Activated T-cell treated with anti-CD3 and anti-CD28 coated beads, Interleukin-2, amount 50 U/mL, for 24 hours (primary cell): ENCODE measurements at regions not wholly inside any gene's neighbourhood (a gene's known extent, or its start where the extent isn't known, plus 50 kb on each side); places are given as distances from the start of the nearest gene placed in this dataset.
"Not testable (repeated sequence)": the region's sequence is repeated elsewhere in the genome, so short reads cannot be mapped to it uniquely, and the experiment has no call there.

Experiments
- DNase-seq: peaks from one replicate; pipeline ENCODE4 v3.0.0-alpha.2; 2020
- H3K27ac Mint-ChIP-seq: 2 replicates; pipeline ENCODE4 v1.8.0; 2020; ENCODE audit warnings: mild to moderate bottlenecking, mixed read lengths
- H3K27me3 Mint-ChIP-seq: 2 replicates; pipeline ENCODE4 v1.8.0; 2020; ENCODE audit warnings: mixed read lengths
- H3K36me3 Mint-ChIP-seq: 2 replicates; pipeline ENCODE4 v1.8.0; 2020; ENCODE audit warnings: low read depth, mixed read lengths
- H3K4me1 Mint-ChIP-seq: 2 replicates; pipeline ENCODE4 v1.8.0; 2020; ENCODE audit warnings: low read depth, mixed read lengths
- H3K4me3 Mint-ChIP-seq: 2 replicates; pipeline ENCODE4 v1.8.0; 2020; ENCODE audit warnings: mild to moderate bottlenecking, moderate library complexity, mixed read lengths
- H3K9me3 Mint-ChIP-seq: 2 replicates; pipeline ENCODE4 v1.8.0; 2020; ENCODE audit warnings: mixed read lengths

DNA sequence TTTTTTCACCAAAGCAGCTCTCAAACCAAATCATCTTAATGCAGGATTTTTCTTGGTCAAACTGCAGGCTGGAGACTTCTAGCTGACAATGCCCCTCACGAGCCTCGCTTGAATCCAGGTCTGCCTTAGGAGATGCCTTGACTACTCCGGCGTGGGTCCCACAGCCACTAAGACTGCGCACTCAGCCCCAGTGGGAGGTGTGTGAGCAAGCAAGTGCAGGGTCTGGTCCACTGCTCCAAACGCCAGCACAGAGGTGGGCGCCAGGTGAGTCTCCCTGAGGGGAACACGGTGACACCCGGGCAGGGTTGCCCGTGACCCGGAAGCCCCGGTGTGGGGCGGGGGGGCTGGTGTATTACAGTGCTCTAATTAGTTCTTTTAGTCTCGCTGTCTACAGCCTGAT lies 838.3 kb downstream of the NLGN4X start:
- Mint-ChIP-seq H3K36me3 (no peaks in the 10 kb centered on the region), H3K27ac (no peak overlapping the region), H3K4me3 (no peak overlapping the region), H3K27me3 (no peaks in the 10 kb centered on the region), H3K9me3 (peaks cover 12% of the 10 kb centered on the region), H3K4me1 (no peaks in the 10 kb centered on the region)
- no peak for DNase-seq

DNA sequence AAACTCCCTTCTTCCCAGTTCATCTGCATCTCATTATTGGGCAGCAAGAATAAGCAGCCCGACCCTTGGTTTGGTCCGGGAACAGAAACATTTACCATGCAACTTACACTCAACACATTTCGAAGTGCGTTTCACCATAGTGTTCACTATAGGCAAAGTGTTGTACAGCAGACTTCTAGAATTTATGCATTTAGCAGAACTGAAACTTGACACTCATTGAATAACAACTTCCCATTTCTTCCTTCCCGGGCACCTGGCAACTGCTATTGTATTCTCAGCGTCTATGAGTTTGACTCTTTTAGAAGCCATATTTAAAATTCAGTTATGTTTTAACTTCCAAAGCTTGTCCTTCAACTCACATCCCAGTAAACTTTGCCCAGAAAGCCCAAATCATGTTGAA lies 840.6 kb downstream of the NLGN4X start:
- Mint-ChIP-seq H3K4me3 (no peak overlapping the region), H3K27ac (no peak overlapping the region), H3K4me1 (no peaks in the 10 kb centered on the region), H3K36me3 (no peaks in the 10 kb centered on the region), H3K27me3 (no peaks in the 10 kb centered on the region), H3K9me3 (peaks cover 10% of the 10 kb centered on the region)
- DNase-seq: no peak

GRCh38 chrX:5380426-5380825 lies 848.2 kb downstream of the NLGN4X start:
- H3K27me3 Mint-ChIP-seq: no peaks in the 10 kb centered on the region
- no peaks in the 10 kb centered on the region for H3K4me1 Mint-ChIP-seq
- no peak overlapping the region for H3K27ac Mint-ChIP-seq
- DNase-seq: no peak
- H3K4me3 Mint-ChIP-seq: no peak overlapping the region
- H3K36me3 Mint-ChIP-seq: no peaks in the 10 kb centered on the region
- peaks cover 12% of the 10 kb centered on the region for H3K9me3 Mint-ChIP-seq

DNA sequence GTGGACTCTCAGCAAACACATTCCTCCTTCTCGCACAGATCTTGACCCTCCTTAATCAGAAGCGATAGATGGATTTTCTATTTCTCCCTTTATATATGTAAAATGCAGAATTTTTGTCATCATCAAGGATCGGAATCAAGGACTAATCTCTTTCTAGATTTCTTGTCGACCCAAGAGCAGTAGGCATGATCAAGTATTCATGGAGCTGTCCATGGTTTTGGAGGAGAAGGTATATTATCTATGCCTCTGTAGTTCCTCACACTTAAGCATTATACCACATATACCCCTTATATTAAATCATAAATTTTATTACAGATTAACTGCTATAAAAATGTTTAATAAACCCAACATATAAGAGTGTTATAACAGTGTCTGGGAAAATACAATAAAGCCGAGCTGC lies 886.8 kb downstream of the NLGN4X start:
- Mint-ChIP-seq H3K27ac (no peak overlapping the region), H3K9me3 (peaks cover 7% of the 10 kb centered on the region), H3K4me3 (no peak overlapping the region), H3K4me1 (no peaks in the 10 kb centered on the region), H3K27me3 (no peaks in the 10 kb centered on the region), H3K36me3 (no peaks in the 10 kb centered on the region)
- DNase-seq: no peak

GRCh38 chrX:5337160-5337559 lies 891.5 kb downstream of the NLGN4X start:
- DNase-seq: no peak
- Mint-ChIP-seq H3K36me3 (no peaks in the 10 kb centered on the region), H3K9me3 (peaks cover 21% of the 10 kb centered on the region), H3K27me3 (no peaks in the 10 kb centered on the region), H3K4me3 (no peak overlapping the region), H3K27ac (no peak overlapping the region), H3K4me1 (no peaks in the 10 kb centered on the region)

- no peaks in the 10 kb centered on the region for H3K27me3 Mint-ChIP-seq
- H3K4me1 Mint-ChIP-seq: no peaks in the 10 kb centered on the region
Measured at GRCh38 chrX:5324546-5324945, 904.1 kb downstream of the NLGN4X start.

DNA sequence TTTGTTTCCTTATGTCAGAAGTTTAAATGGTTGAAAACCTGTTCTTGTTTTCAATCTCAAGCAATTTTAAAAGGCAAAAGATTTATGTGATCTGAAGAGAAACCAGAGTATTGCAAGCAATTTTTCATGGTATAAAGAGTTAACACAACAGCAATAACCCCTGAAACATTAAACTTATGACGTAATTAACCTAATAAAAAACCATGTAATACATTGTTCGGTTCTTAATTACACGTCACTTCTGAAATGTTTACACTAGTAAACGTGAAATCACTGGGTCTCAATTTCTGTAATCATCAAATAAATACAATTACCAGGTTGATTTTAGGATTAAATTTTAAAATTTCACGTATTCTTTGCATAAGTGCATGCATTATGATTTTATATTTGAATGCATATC lies 914.5 kb downstream of the NLGN4X start:
- H3K4me3 Mint-ChIP-seq: no peak overlapping the region
- DNase-seq: no peak
- no peaks in the 10 kb centered on the region for H3K36me3 Mint-ChIP-seq
- H3K4me1 Mint-ChIP-seq: no peaks in the 10 kb centered on the region
- H3K9me3 Mint-ChIP-seq: peaks cover 6% of the 10 kb centered on the region
- no peak overlapping the region for H3K27ac Mint-ChIP-seq
- H3K27me3 Mint-ChIP-seq: no peaks in the 10 kb centered on the region

More at GRCh38 chrX:5324546-5324945, 904.1 kb downstream of the NLGN4X start:
- no peak overlapping the region for H3K4me3 Mint-ChIP-seq
- H3K27ac Mint-ChIP-seq: no peak overlapping the region
- peaks cover 4% of the 10 kb centered on the region for H3K9me3 Mint-ChIP-seq
- no peaks in the 10 kb centered on the region for H3K36me3 Mint-ChIP-seq
- DNase-seq: no peak

DNA sequence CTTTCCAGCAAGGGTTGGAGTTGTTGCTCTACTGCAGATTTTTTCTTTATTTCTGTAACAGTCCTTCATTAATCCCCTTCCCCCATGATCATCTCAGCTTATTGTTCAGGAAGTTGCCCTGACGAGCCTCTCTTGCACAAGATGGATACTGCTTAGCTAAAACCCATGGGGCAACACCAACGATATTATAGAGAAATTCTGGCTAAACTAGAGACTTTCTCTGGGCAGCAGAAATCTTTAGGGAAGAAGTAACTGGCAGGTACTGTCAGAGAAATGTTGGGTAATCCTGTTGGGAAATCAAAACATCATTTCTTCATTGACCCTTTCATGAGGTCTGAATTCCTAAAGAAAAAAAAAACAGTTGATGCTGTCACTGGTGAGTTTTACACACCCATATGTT lies 921.3 kb downstream of the NLGN4X start:
- H3K9me3 Mint-ChIP-seq: peaks cover 9% of the 10 kb centered on the region
- H3K4me1 Mint-ChIP-seq: no peaks in the 10 kb centered on the region
- H3K36me3 Mint-ChIP-seq: no peaks in the 10 kb centered on the region
- H3K27me3 Mint-ChIP-seq: no peaks in the 10 kb centered on the region
- no peak overlapping the region for H3K27ac Mint-ChIP-seq
- H3K4me3 Mint-ChIP-seq: no peak overlapping the region
- no peak for DNase-seq

DNA sequence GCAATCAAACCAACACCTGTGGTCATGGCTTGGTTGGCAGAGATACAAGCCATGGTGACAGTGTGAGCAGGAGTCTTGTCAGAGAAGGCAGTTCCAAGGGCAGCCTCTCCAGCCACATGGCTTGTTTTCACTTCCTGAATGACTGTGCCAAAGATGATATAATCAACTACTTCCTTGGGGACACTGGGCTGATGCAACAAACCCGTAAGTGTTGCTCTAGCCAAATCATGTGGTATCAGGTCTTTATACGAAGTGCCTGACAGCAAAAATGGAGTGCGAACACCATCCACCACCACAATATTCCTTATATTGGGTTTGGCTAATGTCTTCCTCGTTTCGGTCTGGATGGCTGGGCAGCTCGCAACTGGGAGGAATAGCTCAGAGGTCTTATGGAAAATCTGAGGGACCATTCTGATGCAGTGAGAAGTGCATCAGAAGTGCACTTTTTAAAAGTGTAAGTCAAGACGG lies 922.0 kb downstream of the NLGN4X start:
- DNase-seq: no peak
- Mint-ChIP-seq H3K27ac (no peak overlapping the region), H3K4me1 (no peaks in the 10 kb centered on the region), H3K27me3 (no peaks in the 10 kb centered on the region), H3K9me3 (peaks cover 9% of the 10 kb centered on the region), H3K36me3 (no peaks in the 10 kb centered on the region), H3K4me3 (no peak overlapping the region)

DNA sequence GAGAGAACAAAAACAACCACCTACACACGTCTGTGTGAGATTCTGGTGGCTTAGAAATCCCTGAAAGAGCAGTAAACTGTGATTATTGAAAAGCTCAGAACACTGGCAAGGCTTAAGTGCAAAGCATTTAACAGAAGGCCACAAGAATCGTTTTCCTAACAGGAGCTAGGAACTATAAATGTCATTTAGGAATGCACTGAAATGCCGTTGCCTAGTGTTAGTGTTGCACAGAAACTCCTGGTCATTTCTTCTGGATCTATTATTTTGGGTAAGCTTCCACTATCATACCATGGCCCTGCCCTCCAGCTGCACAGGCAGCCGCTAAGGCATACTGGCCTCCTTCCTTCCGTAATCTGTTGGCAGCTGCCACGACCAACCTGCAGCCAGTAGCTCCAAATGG lies 923.2 kb downstream of the NLGN4X start:
- Mint-ChIP-seq H3K4me3 (no peak overlapping the region), H3K27ac (no peak overlapping the region), H3K9me3 (peaks cover 9% of the 10 kb centered on the region), H3K36me3 (no peaks in the 10 kb centered on the region), H3K4me1 (no peaks in the 10 kb centered on the region), H3K27me3 (no peaks in the 10 kb centered on the region)
- no peak for DNase-seq

- no peaks in the 10 kb centered on the region for H3K36me3 Mint-ChIP-seq
- no peak overlapping the region for H3K27ac Mint-ChIP-seq
- no peak for DNase-seq
- no peaks in the 10 kb centered on the region for H3K4me1 Mint-ChIP-seq
- H3K27me3 Mint-ChIP-seq: no peaks in the 10 kb centered on the region
- H3K4me3 Mint-ChIP-seq: no peak overlapping the region
- H3K9me3 Mint-ChIP-seq: peaks cover 6% of the 10 kb centered on the region
Measured at GRCh38 chrX:5295004-5295403, 933.7 kb downstream of the NLGN4X start.

DNA sequence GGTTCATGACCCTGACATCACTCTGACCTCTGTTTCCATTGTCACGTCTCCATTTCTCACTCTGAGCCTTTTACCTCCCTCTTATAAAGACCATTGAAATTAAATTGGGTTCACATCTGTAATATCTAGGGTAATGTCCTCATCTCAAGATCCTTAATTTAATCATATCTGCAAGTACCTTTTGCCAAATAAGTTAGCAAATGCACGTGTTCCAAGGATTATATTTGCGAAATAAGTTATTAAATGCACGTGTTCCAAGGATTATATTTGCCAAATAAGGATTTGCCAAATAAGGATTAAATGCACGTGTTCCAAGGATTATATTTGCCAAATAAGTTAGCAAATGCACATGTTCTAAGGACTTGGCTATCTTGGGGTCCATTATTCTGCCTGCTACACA lies 938.0 kb downstream of the NLGN4X start:
- DNase-seq: no peak
- H3K4me3 Mint-ChIP-seq: no peak overlapping the region
- H3K36me3 Mint-ChIP-seq: no peaks in the 10 kb centered on the region
- no peaks in the 10 kb centered on the region for H3K4me1 Mint-ChIP-seq
- no peak overlapping the region for H3K27ac Mint-ChIP-seq
- no peaks in the 10 kb centered on the region for H3K27me3 Mint-ChIP-seq
- H3K9me3 Mint-ChIP-seq: peaks cover 19% of the 10 kb centered on the region

DNA sequence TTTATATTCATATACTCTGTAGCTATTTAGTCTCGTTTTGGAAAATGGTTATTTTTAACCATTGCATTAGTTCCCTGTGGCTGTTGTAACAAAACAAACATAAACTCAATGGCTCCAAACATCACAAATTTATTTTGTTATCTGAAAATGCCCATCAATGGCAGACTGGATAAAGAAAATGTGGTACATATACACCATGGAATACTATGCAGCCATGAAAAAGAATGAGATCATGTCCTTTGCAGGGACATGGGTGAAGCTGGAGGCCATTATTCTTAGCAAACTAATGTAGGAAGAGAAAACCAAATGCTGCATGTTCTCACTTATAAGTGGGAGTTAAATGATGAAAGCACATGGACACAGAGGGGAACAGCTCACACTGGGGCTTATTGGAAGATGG lies 938.7 kb downstream of the NLGN4X start:
- H3K4me3 Mint-ChIP-seq, H3K36me3 Mint-ChIP-seq, H3K4me1 Mint-ChIP-seq, DNase-seq, H3K27me3 Mint-ChIP-seq, H3K27ac Mint-ChIP-seq: not testable (repeated sequence)
- peaks cover 19% of the 10 kb centered on the region for H3K9me3 Mint-ChIP-seq

GRCh38 chrX:5278908-5279307 lies 949.8 kb downstream of the NLGN4X start:
- no peak overlapping the region for H3K27ac Mint-ChIP-seq
- no peak overlapping the region for H3K4me3 Mint-ChIP-seq
- H3K4me1 Mint-ChIP-seq: no peaks in the 10 kb centered on the region
- H3K27me3 Mint-ChIP-seq: no peaks in the 10 kb centered on the region
- no peaks in the 10 kb centered on the region for H3K36me3 Mint-ChIP-seq
- H3K9me3 Mint-ChIP-seq: peaks cover 14% of the 10 kb centered on the region
- no peak for DNase-seq

- DNase-seq: no peak
- Mint-ChIP-seq H3K36me3 (no peaks in the 10 kb centered on the region), H3K27ac (no peak overlapping the region), H3K9me3 (peaks cover 12% of the 10 kb centered on the region), H3K4me1 (no peaks in the 10 kb centered on the region), H3K27me3 (no peaks in the 10 kb centered on the region), H3K4me3 (no peak overlapping the region)
Measured at GRCh38 chrX:5265324-5265850, 963.3 kb downstream of the NLGN4X start.

DNA sequence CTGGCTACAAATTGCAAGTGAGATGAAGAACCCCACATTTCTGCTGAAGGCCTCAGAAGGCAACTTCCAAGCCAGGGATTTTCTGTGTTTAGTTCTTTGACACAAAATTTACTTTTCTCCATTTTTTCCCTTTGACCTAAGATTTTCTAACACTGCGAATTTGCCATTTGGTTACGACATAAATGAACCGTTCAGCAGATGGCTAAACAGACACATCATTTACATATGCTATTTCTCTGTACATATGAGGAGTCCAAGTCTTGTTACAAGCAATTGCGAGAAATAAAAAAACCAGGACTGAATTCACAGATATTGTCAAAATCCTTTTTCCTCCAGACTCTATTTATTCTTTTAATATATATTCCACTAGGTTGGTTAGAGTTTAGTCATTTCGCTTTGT lies 978.6 kb downstream of the NLGN4X start:
- Mint-ChIP-seq H3K4me1 (no peaks in the 10 kb centered on the region), H3K4me3 (no peak overlapping the region), H3K27me3 (no peaks in the 10 kb centered on the region), H3K9me3 (no peaks in the 10 kb centered on the region), H3K27ac (no peak overlapping the region), H3K36me3 (no peaks in the 10 kb centered on the region)
- DNase-seq: no peak
